H7 (cell line): ENCODE measurements at regions not wholly inside any gene's neighbourhood (a gene's known extent, or its start where the extent isn't known, plus 50 kb on each side); places are given as distances from the start of the nearest gene placed in this dataset.
A peak's percentile ranks its signal among the peaks of the same experiment; 100 is the strongest.
"Not testable (repeated sequence)": the region's sequence is repeated elsewhere in the genome, so short reads cannot be mapped to it uniquely, and the experiment has no call there.

ENCODE experiments used
- DNase-seq: peaks from one replicate; pipeline ENCODE4 v3.0.0; 2012
- H3K27me3 ChIP-seq: 2 replicates; pipeline ENCODE4 v1.6.0; 2011; ENCODE audit warnings: mild to moderate bottlenecking, low read length; ENCODE audit not compliant: control insufficient read depth, insufficient read depth
- H3K36me3 ChIP-seq: replicated peaks from 2 replicates; pipeline ENCODE4 v1.5.1; 2011; ENCODE audit warnings: low read length; ENCODE audit not compliant: control insufficient read depth, insufficient read depth
- H3K4me3 ChIP-seq: 2 replicates; pipeline ENCODE4 v1.5.1; 2011; ENCODE audit warnings: low read depth, mild to moderate bottlenecking, control low read depth, low read length, moderate library complexity; ENCODE audit not compliant: insufficient read depth

- Histone ChIP-seq H3K4me3 (no peak overlapping the region), H3K27me3 (no peaks in the 10 kb centered on the region), H3K36me3 (no peaks in the 10 kb centered on the region)
- no peak for DNase-seq
Observed at GRCh38 chr6:160804639-160805038, 102.6 kb downstream of the PLG start.

GRCh38 chr6:160808263-160808662 is 106.2 kb downstream of the PLG start:
- Histone ChIP-seq H3K4me3 (no peak overlapping the region), H3K36me3 (no peaks in the 10 kb centered on the region), H3K27me3 (no peaks in the 10 kb centered on the region)
- no peak for DNase-seq

- no peak overlapping the region for H3K4me3 ChIP-seq
- H3K36me3 ChIP-seq: no peaks in the 10 kb centered on the region
- no peaks in the 10 kb centered on the region for H3K27me3 ChIP-seq
- no peak for DNase-seq
Observed at GRCh38 chr6:160810238-160810637, 108.2 kb downstream of the PLG start.

GRCh38 chr6:160812097-160812496 is 110.1 kb downstream of the PLG start:
- no peak overlapping the region for H3K4me3 ChIP-seq
- H3K27me3 ChIP-seq: no peaks in the 10 kb centered on the region
- H3K36me3 ChIP-seq: no peaks in the 10 kb centered on the region
- DNase-seq: no peak

- DNase-seq: no peak
- Histone ChIP-seq H3K27me3 (no peaks in the 10 kb centered on the region), H3K36me3 (no peaks in the 10 kb centered on the region), H3K4me3 (no peak overlapping the region)
Observed at GRCh38 chr6:160818934-160819333, 116.9 kb downstream of the PLG start.

GRCh38 chr6:160820661-160821060 is 118.6 kb downstream of the PLG start:
- H3K27me3 ChIP-seq, H3K4me3 ChIP-seq, H3K36me3 ChIP-seq, DNase-seq: not testable (repeated sequence)

GRCh38 chr6:160831739-160832138 is 129.7 kb downstream of the PLG start:
- no peak overlapping the region for H3K4me3 ChIP-seq
- DNase-seq: no peak
- H3K36me3 ChIP-seq: no peaks in the 10 kb centered on the region
- H3K27me3 ChIP-seq: no peaks in the 10 kb centered on the region

- DNase-seq: no peak
- no peaks in the 10 kb centered on the region for H3K27me3 ChIP-seq
- no peaks in the 10 kb centered on the region for H3K36me3 ChIP-seq
- H3K4me3 ChIP-seq: no peak overlapping the region
Observed at GRCh38 chr6:160832422-160832821, 130.4 kb downstream of the PLG start.

- no peak for DNase-seq
Observed at GRCh38 chr6:160837146-160837545, 135.1 kb downstream of the PLG start.

GRCh38 chr6:160851031-160851430 is 140.5 kb upstream of the MAP3K4 start:
- Histone ChIP-seq H3K4me3 (no peak overlapping the region), H3K27me3 (no peaks in the 10 kb centered on the region), H3K36me3 (no peaks in the 10 kb centered on the region)
- DNase-seq: no peak

More at GRCh38 chr6:160837146-160837545, 135.1 kb downstream of the PLG start:
- no peaks in the 10 kb centered on the region for H3K27me3 ChIP-seq
- H3K36me3 ChIP-seq: no peaks in the 10 kb centered on the region
- H3K4me3 ChIP-seq: no peak overlapping the region

GRCh38 chr6:160853946-160854345 is 137.6 kb upstream of the MAP3K4 start:
- H3K36me3 ChIP-seq: no peaks in the 10 kb centered on the region
- no peak for DNase-seq
- no peak overlapping the region for H3K4me3 ChIP-seq
- H3K27me3 ChIP-seq: no peaks in the 10 kb centered on the region

- Histone ChIP-seq H3K36me3 (no peaks in the 10 kb centered on the region), H3K27me3 (no peaks in the 10 kb centered on the region), H3K4me3 (no peak overlapping the region)
- no peak for DNase-seq
Observed at GRCh38 chr6:160858886-160859285, 132.7 kb upstream of the MAP3K4 start.

- no peak for DNase-seq
- no peaks in the 10 kb centered on the region for H3K36me3 ChIP-seq
Observed at GRCh38 chr6:160859822-160860221, 131.7 kb upstream of the MAP3K4 start.

GRCh38 chr6:160861824-160862223 is 129.7 kb upstream of the MAP3K4 start:
- Histone ChIP-seq H3K27me3 (no peaks in the 10 kb centered on the region), H3K4me3 (no peak overlapping the region), H3K36me3 (no peaks in the 10 kb centered on the region)
- peak; percentile 27 for DNase-seq

More at GRCh38 chr6:160859822-160860221, 131.7 kb upstream of the MAP3K4 start:
- H3K27me3 ChIP-seq: no peaks in the 10 kb centered on the region
- H3K4me3 ChIP-seq: no peak overlapping the region

GRCh38 chr6:160863782-160864181 is 127.8 kb upstream of the MAP3K4 start:
- no peak overlapping the region for H3K4me3 ChIP-seq
- DNase-seq: peak; percentile 14
- H3K36me3 ChIP-seq: no peaks in the 10 kb centered on the region
- H3K27me3 ChIP-seq: no peaks in the 10 kb centered on the region

- Histone ChIP-seq H3K4me3 (no peak overlapping the region), H3K27me3 (no peaks in the 10 kb centered on the region), H3K36me3 (no peaks in the 10 kb centered on the region)
- no peak for DNase-seq
Observed at GRCh38 chr6:160871320-160871719, 120.2 kb upstream of the MAP3K4 start.
